GM19455 (cell line): ENCODE measurements at regions not wholly inside any gene's neighbourhood (a gene's known extent, or its start where the extent isn't known, plus 50 kb on each side); places are given as distances from the start of the nearest gene placed in this dataset.
"Not testable (repeated sequence)": the region's sequence is repeated elsewhere in the genome, so short reads cannot be mapped to it uniquely, and the experiment has no call there.

Experiments used
- ATAC-seq: cut with Tn5 transposase; IDR thresholded peaks from one replicate; pipeline ENCODE4 v1.9.1; 2021; ENCODE audit not compliant: unreplicated experiment

DNA sequence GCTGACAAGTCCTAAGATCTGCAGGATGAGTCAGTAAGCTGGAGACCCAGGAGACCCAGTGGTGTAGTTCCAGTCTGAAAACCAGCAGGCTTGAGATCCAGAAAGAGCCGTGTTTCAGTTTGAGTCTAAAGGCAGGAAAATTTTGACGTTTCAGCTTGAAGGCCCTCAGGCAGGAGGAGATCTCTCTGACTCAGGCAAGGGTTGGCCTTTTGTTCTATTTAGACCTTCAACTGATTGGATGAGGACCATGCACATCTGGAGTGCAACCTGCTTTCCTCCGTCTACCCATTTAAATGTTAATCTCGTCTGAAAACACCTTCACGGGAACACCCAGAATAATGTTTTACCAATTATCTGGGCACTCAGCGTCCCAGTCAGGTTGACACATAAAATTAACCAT is 69.5 kb downstream of the NPIPA7 start:
- ATAC-seq = not testable (repeated sequence)

DNA sequence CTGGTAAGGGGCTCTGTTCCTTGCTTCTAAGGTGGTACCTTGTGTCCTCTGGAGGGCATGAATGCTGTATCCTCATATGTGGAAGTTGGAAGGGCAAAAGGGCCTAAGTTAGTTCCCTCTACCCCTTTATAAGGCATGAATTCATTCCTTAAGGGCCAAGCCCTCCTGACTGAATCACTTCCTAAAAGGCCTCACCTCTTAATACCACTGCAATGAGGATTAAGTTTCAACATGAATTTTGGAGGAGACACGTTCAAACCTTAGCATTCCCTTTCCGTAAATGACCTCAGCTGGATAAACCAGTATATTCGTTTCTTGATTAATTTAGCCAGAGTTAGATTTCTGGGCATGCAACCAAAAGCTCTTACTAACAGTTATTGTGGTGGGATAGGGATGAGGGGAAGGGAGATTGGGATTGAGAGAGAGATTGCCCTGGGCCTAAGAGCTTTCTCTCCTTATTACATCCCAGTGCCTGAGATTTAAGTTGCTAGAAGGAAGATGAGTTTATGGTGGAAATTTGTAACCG is 70.8 kb downstream of the NPIPA7 start:
- not testable (repeated sequence) for ATAC-seq

DNA sequence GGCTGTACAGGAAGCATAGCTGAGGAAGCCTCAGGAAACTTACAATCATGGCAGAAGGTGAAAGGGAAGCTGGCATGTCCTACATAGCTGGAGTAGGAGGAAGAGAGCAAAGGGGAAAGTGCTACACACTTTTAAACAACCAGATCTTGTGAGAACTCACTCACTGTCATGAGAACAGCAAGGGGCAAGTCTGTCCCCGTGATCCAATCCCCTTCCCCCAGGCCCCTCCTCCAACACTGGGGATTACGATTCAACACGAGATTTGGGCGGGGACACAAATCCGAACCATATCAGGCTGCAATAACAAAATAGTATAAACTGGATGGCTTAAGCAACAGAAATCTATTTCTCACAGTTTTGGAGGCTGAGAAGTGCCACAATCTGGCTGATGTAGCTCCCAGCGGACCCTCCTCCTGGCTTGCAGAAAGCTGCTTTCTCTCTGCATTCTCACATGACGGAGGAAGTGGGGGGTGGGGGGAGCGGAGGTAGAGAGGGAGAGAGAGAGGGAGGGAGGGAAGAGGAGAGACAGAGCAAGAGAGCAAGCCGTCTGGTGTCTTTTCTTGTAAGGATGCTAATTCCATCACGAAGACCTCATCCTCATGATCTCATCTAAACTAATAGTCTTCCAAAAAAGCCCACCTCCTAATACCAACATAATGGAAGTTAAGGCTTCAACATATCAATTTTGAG is 72.9 kb downstream of the NPIPA7 start:
- ATAC-seq = not testable (repeated sequence)

DNA sequence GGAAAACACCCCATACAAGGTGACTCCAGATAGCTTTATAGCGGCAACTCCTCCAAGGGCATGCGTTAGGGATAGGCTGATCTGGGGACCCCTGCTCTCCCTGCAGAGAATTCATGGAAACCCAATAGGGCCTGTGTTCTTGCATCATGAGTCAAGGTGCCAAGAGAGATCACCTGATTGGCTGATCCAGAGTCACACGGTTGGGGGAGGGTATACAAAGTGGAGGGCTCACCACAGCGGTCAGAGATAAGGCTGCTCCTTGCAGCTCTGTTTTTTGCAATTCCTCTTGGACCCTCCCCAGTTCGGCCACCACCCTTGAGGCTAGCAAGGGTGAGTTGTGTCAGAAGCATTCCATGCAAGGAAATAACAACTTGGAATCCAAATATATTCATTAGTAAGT is 79.6 kb downstream of the NPIPA7 start:
- not testable (repeated sequence) for ATAC-seq

DNA sequence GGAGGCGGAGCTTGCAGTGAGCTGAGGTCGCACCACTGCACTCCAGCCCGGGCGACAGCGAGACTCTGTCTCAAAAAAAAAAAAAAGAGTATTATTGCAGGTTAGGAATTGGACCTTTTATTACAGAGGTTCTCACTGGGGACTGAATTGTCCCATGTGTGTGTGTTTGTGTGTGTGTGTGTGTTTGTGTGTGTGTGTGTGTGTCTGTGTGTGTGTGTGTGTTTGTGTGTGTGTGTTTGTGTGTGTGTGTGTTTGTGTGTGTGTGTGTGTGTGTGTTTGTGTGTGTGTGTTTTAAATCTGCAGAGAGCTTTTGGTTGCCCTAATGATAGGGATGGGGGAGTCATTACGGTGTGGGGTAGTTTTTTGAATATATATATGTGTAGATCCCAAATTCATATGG is 84.9 kb downstream of the NPIPA7 start:
- not testable (repeated sequence) for ATAC-seq

DNA sequence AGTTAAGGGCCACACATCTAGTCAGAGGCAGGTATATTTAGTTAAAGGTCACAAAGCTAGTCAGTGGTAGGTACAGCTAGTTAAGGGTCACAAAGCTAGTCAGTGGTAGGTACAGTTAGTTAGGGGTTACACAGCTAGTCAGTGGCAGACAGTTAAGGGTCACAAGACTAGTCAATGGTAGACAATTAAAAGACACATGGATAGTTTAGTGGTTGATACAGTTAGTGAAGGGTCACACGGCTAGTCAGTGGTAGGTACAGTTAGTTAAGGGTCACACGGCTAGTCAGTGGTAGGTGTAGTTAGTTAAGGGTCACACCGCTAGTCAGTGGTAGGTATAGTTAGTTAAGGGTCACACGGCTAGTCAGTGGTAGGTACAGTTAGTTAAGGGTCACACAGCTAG is 110.0 kb downstream of the NPIPA7 start:
- not testable (repeated sequence) for ATAC-seq

DNA sequence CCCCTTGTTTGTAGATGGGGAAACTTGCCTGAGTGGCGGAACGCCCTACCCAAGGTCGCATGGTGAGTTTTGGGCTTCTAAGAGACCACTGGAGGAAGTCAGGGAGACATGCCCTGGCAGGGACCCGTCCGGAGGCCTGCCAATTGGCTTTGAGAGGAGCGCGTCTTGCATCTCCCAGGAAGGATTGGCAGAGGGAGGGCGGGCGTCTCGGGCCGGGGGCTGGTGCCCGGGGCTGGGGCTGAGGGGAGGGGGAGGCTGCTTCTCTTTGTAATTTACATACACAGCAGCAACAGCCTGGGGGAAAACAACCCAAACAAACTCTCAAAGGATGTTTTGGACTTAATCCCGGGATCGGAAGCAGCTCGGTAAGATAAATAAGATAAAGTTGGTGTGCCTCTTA is 110.5 kb downstream of the NPIPA7 start:
- ATAC-seq = not testable (repeated sequence)

DNA sequence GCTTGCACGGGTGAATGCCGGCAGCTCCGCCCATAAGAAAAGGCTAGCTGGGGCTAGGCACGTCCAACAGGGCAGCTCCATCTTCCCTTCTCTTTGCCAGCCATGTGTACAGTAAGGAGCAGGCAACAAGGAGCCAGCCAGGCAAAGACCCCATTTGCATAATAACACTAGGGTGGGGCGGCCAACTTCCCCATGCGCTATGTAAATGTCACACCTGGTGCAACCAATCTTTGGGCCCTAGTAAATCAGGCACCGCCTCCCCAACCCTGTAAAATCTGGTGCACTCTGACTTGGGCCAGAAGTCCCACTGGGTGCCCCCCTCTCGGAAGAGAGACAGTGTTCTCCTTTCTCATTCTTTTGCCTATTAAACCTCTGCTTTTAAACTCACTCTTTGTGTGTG is 115.2 kb downstream of the NPIPA7 start:
- not testable (repeated sequence) for ATAC-seq

DNA sequence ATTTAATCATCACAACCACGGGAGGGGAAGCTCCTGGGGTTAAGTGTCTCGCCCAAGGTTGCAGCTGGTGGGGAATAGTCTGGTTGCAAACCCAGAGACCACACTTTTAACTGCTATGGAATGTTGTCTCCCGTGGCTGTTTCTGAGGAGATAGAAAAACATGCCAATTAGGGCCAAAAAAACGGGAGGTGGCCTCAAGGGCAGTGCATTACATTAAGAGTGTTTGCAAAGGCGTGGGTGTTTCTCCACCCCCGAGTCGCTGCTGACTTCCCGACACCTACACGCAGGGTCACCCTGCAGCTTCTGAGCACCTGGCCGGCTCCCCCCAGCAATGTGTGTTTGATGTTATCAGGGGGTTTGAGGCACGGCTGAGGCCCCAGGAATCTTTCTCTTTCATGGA is 116.1 kb downstream of the NPIPA7 start:
- ATAC-seq = not testable (repeated sequence)

DNA sequence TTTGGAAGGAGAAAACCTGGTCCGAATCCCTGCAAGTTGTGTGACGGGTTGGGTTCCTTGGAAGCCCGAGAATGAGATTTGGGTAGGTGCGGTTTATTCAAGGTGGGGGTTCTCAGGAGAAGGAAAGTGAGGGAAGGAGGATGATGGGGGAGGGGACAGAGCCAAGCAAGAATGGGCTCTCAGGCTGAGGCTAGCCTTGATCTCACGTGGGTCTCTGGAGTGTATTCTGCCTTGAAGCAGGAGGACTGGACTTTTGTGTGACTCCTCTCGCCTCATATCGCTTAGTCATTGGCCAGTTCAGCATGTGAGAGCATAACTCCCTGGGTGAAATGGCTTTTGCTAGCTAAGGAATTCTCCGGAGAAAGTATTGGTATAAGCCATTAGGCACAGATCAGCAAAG is 120.9 kb downstream of the NPIPA7 start:
- not testable (repeated sequence) for ATAC-seq

DNA sequence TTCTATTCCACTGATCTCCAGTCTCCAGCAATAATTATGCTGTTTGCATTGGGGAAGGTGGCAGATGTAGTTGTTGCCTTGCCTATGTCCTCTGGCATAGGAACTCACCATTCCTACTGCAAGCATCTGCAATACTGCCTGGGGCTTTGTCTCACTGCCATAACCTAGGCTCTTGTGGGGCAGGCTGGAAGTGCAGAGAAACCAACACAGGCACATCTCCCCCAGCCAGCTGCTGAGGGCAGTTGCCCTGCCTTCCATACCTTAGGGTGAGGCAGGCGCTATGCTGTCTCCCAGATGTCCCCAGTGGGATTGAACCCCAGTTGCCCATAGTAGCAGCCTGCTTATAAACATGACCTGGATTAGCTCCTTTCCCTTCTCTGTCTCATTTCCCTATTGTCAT is 128.1 kb downstream of the NPIPA7 start:
- ATAC-seq = not testable (repeated sequence)

DNA sequence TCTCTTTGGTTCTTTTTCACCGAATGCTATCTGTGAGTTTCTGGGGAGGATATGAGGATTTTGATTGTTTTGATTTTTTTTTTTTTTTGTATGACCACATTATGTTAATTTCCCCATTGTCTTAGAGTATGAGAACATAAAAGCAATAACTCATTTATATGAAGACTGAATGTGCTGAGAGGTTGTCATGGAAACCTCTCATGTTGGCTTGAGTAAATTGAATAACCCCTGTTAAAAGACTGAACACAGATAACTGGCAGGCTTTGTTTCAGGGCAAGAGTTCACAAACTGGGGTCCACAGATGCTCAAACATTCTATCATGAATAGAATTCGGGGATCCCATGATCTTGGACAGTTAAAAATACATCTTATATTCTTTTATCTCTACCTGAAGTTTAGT is 129.4 kb downstream of the NPIPA7 start:
- not testable (repeated sequence) for ATAC-seq

DNA sequence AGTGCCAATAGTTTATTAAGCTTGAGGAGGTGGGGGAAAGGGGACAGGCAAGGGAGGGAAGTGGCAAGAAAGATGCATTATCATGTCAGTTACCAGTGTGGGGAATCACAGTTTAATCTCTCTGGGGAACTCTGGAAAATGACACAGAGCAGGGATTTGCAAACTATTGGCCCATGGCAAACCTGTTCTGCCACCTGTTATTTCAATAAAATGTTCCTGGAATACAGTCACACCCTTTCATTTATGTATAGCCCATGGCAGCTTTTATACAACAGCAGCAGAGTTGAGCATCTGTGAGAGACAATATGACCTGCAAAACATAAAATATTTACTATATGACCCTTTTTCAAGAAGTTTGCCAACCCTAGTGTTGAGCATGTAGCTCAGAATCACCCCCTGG is 140.5 kb downstream of the NPIPA7 start:
- ATAC-seq = not testable (repeated sequence)

DNA sequence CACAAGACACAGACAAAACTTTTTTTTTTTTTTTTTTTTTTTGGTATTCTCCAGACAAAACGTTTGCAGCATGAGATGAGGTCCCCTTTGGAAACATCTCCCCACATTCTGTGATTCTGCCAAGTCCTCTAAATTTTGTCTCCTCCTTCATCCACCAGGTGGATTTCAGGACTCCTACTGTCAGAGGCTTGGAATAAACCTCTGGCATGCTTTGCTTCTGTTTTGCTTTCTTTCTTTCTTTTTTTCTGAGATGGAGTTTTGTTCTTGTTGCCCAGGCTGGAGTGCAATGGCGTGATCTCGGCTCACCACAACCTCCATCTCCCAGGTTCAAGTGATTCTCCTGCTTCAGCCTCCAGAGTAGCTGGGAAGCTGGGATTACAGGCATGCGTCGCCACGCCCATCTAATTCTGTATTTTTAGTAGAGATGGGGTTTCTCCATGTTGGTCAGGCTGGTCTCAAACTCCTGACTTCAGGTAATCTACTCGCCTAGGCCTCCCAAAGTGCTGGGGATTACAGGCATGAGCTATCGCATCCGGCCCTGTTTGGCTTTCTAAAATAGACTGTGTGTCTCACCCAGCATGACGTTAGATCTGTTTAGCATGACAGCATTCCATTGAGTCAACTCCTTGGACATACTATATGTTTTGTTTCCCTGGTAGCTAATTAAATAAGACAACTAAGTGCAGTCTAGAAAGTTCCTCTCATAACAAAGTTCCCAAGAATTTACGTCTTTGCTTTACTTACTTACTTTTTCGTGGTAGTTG is 142.5 kb downstream of the NPIPA7 start:
- ATAC-seq = not testable (repeated sequence)

DNA sequence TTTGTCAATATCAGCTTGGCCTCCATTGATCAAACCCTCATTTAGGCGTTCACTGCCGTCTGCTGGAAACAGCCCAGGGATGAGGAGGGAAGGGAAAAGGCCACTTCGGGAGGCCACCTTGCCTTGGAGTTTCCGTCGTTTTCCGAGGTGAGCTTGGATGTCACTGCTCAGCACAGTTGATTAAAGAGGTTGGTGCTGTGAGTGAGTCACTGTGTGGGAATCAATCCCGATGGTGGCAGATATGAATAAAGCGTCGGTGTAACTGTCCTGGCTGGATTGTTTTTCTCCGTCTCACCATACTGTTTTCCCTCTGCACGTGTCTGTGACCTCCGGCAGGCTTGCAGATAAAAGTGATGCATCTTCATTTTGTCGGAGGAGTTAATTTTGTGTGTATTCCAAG is 148.1 kb downstream of the NPIPA7 start:
- ATAC-seq = not testable (repeated sequence)

DNA sequence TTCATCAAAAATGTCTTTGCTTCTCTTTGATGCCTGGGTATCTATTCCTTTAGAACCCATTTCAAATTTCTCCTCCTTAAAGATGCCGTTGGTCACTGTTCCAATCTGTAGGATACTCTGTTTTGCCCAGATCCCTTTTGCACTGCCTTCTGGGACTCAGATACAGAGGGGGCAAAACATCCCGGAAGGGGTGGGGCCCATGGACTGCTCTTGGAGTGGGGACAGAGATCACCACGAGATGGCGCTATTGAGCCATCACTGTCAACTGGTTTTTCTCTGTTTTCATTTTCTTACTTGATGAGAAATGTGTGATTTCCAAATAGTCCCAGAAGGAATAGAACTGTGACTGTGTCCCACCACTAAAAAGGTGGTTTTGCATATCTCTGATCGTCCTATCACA is 151.8 kb downstream of the NPIPA7 start:
- ATAC-seq = not testable (repeated sequence)

DNA sequence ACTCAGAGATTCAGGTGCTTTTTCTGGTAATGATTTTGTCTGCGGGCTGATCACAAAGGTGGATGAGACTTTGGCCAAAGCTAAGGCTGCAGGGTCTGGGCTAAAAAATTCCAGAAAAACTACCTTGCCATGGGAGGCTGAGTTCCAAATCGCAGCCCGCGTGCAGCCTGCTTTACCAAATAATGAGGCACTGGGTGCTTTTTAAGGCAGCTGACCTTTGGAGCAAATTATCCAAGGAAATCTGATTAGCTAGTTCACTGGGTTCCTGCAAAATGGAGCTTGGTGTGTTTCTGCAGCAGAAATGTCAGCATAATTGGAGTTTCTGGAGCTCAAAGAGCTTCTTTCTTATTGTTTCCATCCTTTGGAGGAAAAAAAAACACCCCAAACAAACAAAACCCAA is 156.6 kb downstream of the NPIPA7 start:
- ATAC-seq = not testable (repeated sequence)

DNA sequence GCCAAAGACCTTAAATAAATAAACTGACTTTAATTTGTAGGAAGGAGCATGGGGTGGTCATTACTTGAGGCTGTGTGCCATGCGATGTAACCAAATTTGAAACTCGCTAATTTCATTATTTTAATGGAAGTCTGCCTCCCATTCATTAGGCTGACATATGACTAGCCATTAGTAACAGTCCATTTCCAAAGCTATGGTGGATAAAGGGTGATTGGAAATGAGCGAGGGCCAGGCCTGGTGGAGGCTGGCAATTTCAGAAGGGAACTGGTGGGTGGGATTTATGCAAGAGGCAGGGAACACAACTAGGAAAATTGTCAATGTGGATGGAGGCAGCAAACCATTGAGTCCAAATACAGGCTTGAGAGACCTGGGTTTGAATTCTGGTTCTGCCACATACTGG is 157.2 kb downstream of the NPIPA7 start:
- not testable (repeated sequence) for ATAC-seq

DNA sequence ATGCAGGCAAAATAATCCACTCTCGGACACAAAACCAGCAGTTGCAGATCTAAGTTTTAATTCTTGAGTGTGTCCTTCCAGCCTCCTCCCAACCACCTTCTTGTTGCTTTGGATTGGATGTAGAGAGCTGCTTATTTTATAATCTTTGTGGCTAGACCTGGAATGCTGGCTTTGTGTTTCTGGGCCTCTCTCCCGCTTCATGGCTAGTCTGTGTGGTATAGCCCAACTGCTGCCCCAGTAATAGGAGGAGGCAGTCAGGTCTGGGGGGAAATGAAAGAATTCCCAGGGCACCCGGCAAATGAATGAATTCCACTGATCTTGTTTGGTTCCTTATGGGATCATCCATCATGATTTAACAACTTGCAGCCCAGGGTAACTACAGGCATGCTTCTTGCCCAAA is 170.8 kb downstream of the NPIPA7 start:
- not testable (repeated sequence) for ATAC-seq

DNA sequence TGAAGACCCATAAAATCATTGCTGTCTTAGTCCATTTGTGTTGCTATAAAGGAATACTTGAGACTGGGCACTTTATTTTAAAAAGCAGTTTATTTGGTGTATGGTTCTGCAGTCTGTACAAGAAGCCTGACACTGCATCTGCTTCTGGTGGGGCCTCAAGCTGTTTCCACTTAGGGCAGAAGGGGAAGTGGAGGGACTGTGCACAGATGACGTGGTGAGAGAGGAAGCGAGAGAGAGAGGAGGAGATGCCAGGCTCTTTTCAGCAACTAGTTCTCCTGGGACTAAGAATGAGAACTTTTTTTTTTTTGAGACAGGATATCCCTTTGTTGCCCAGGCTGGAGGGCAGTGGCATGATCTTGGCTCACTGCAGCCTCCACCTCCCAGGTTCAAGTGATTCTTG is 171.9 kb downstream of the NPIPA7 start:
- not testable (repeated sequence) for ATAC-seq

DNA sequence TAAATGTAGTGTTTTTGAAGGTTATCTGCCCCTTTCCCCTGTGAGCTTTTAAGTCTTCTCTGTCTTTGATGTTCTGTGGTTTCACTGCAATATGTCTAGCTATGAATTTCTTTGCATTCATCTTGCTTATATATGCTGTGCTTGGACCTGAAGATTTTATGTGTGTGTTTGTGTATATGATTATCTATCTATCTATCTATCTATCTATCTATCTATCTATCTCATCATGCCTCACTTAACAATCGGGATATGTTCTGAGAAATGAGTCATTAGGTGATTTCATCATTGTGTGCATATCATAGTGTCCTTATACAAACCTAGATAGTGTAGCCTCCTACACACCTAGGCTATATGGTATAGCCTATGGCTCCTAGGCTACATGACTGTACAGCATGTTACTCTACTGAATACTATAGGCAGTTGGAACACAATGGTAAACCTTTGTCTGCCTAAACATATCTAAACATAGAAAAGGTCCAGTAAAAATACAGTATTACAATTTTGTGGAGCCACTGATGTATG is 173.9 kb downstream of the NPIPA7 start:
- ATAC-seq = not testable (repeated sequence)
